HepG2 (cell line): ENCODE measurements at regions not wholly inside any gene's neighbourhood (a gene's known extent, or its start where the extent isn't known, plus 50 kb on each side); places are given as distances from the start of the nearest gene placed in this dataset.

Experiments used
- ATAC-seq: fragments of 200-7000 bp; cut with Tn5 transposase; 3 replicates; pipeline ENCODE4 v1.9.1; 2020; ENCODE audit warnings: mild to moderate bottlenecking, moderate library complexity
- BruUV-seq: library from RNA; stranded (reverse); fragments of 400-500 nt; replicated peaks from 2 replicates; lab custom pipeline; 2021; lab: Mats Ljungman, UMichigan
- CTCF ChIA-PET: fragments of 300-600 bp; formaldehyde crosslinking; extraction: SDS; loops from one replicate; lab custom pipeline; 2021; ENCODE audit warnings: low total read pairs, inconsistent platforms, low intra/inter-chr PET ratio; lab: Yijun Ruan, JAX
- POLR2A ChIA-PET: fragments of 350-600 bp; sonication (Branson Sonifier 250); formaldehyde crosslinking; loops from one replicate; lab custom pipeline; 2020; ENCODE audit warnings: antibody characterized with exemption, inconsistent platforms; lab: Yijun Ruan, JAX
- DNase-seq: peaks from one replicate; pipeline ENCODE4 v3.0.0-alpha.2; 2015; ENCODE audit warnings: low spot score
- FAIRE-seq: peaks from 3 replicates; lab custom pipeline; 2011; peaks lifted over from hg19 to GRCh38; lab: Jason Lieb, UNC
- H2AFZ ChIP-seq: one replicate; pipeline ENCODE4 v1.6.1; 2011; ENCODE audit warnings: low read length, inconsistent platforms
- H3K27ac ChIP-seq: fragments of 300-600 bp; 3 replicates; pipeline ENCODE4 v1.8.0; 2011; ENCODE audit warnings: mixed run types, mild to moderate bottlenecking, mixed read lengths, low read length, inconsistent platforms; ENCODE audit not compliant: insufficient read depth; ENCODE audit errors: extremely low read length
- H3K27me3 ChIP-seq, 2 experiments: fragments of 200-600 bp in 1 of 2; 2 replicates in 1 of 2; 3 replicates in 1 of 2; pipeline versions ENCODE4 v1.6.0 to v1.8.0; 2011; ENCODE audit warnings: low read length in 2 of 2, mild to moderate bottlenecking in 2 of 2, moderate library complexity in 2 of 2, inconsistent platforms in 1 of 2; ENCODE audit not compliant: insufficient read depth in 2 of 2, control insufficient read depth in 1 of 2
- H3K36me3 ChIP-seq, 2 experiments: fragments of 200-600 bp in 1 of 2; replicated peaks in 1 of 2; 2 replicates in 1 of 2; 3 replicates in 1 of 2; pipeline versions ENCODE4 v1.5.1 to v1.8.0; 2011; ENCODE audit warnings: low read length in 2 of 2, inconsistent platforms in 1 of 2; ENCODE audit not compliant: insufficient read depth in 2 of 2, control insufficient read depth in 1 of 2
- H3K4me1 ChIP-seq: 2 replicates; pipeline ENCODE4 v1.5.1; 2012; ENCODE audit warnings: low read length, inconsistent platforms; ENCODE audit not compliant: insufficient read depth
- H3K4me2 ChIP-seq: 2 replicates; pipeline ENCODE4 v1.6.0; 2011; ENCODE audit warnings: low read depth, low read length, inconsistent platforms
- H3K4me3 ChIP-seq, 3 experiments: fragments of 200-600 bp in 1 of 3; sonication (generic), shearing (Covaris generic) in 1 of 3; replicated peaks in 1 of 3; 2 replicates each; pipeline ENCODE4 v1.5.1; 2011 to 2016; ENCODE audit warnings: low read length in 3 of 3, inconsistent platforms in 2 of 3, low read depth in 2 of 3, mild to moderate bottlenecking in 2 of 3, control low read depth in 1 of 3, mixed read lengths in 1 of 3; ENCODE audit not compliant: insufficient read depth in 1 of 3
- H3K79me2 ChIP-seq: one replicate; pipeline ENCODE4 v1.6.1; 2011; ENCODE audit warnings: low read length, inconsistent platforms; ENCODE audit not compliant: insufficient read depth
- H3K9ac ChIP-seq: 2 replicates; pipeline ENCODE4 v1.6.0; 2011; ENCODE audit warnings: mild to moderate bottlenecking, low read depth, low read length, inconsistent platforms; ENCODE audit not compliant: insufficient read depth
- H3K9me3 ChIP-seq: 2 replicates; pipeline ENCODE4 v1.5.1; 2012; ENCODE audit warnings: mild to moderate bottlenecking, low read length
- H4K20me1 ChIP-seq: 2 replicates; pipeline ENCODE4 v1.6.0; 2011; ENCODE audit warnings: inconsistent platforms, mild to moderate bottlenecking, low read length, moderate library complexity; ENCODE audit not compliant: insufficient read depth
- CBFB ChIP-seq: sonication (generic); formaldehyde crosslinking; IDR thresholded peaks from 2 replicates; pipeline ENCODE4 v1.4.0; 2020; ENCODE audit warnings: missing genetic modification reagents
- HOXA9 ChIP-seq: sonication (generic); formaldehyde crosslinking; IDR thresholded peaks from 2 replicates; pipeline ENCODE4 v1.8.1; 2022; ENCODE audit warnings: missing genetic modification reagents, mild to moderate bottlenecking, moderate library complexity, borderline replicate concordance
- KDM3A ChIP-seq: IDR thresholded peaks from 2 replicates; pipeline ENCODE4 v1.6.1; 2018; ENCODE audit warnings: low read depth, missing compliant biosample characterization
- MBD4 ChIP-seq: IDR thresholded peaks from 2 replicates; pipeline ENCODE4 v1.6.1; 2012; ENCODE audit warnings: low read length, inconsistent platforms, borderline replicate concordance
- MXI1 ChIP-seq: IDR thresholded peaks from 3 replicates; pipeline ENCODE4 v1.6.1; 2012; ENCODE audit warnings: low read depth, low read length, inconsistent platforms, borderline replicate concordance
- NR2F6 ChIP-seq, 2 experiments: IDR thresholded peaks; 2 replicates each; pipeline ENCODE4 v1.6.1; 2016; ENCODE audit warnings: antibody characterized with exemption in 1 of 2, mild to moderate bottlenecking in 1 of 2
- RARA ChIP-seq: IDR thresholded peaks from 2 replicates; pipeline ENCODE4 v1.6.1; 2016; ENCODE audit warnings: missing genetic modification reagents, missing compliant biosample characterization
- TARDBP ChIP-seq: sonication (generic); formaldehyde crosslinking; IDR thresholded peaks from 2 replicates; pipeline ENCODE4 v1.8.0; 2022; ENCODE audit warnings: mild to moderate bottlenecking, missing genetic modification reagents
- ZFP1 ChIP-seq: IDR thresholded peaks from 2 replicates; pipeline ENCODE4 v1.6.1; 2016
- ZNF317 ChIP-seq: sonication (generic); formaldehyde crosslinking; IDR thresholded peaks from 2 replicates; pipeline ENCODE4 v1.5.0; 2020; ENCODE audit warnings: mild to moderate bottlenecking, missing genetic modification reagents
- ZNF737 ChIP-seq: sonication (generic); formaldehyde crosslinking; IDR thresholded peaks from 2 replicates; pipeline ENCODE4 v1.5.0; 2020; ENCODE audit warnings: missing genetic modification reagents, mild to moderate bottlenecking, borderline replicate concordance
- WGBS: methylation state at CpG from one replicate; pipeline ENCODE4 v1.1.6; 2017; ENCODE audit warnings: low lambda C conversion rate; 5-methylcytosine and 5-hydroxymethylcytosine counted together
- in situ Hi-C: cut with HindIII; loops from 2 replicates; pipeline ENCODE4 v1.10.0; 2017; ENCODE audit warnings: low pct_unique_long_range_greater_than_20kb; ENCODE audit not compliant: extremely low pct_ligation_motif_present
- intact Hi-C: fragments of 100-400 bp; cut with micrococcal nuclease; formaldehyde crosslinking; loops from one replicate; pipeline ENCODE4 v1.10.0; 2022; ENCODE audit not compliant: unreplicated experiment
- TF ChIP-seq, protein P1 (sequence below): sonication (generic); formaldehyde crosslinking; IDR thresholded peaks from 2 replicates; pipeline ENCODE4 v1.4.0; 2020; ENCODE audit warnings: mild to moderate bottlenecking, missing genetic modification reagents, borderline replicate concordance
- TF ChIP-seq, protein P2 (sequence below): IDR thresholded peaks from 2 replicates; pipeline ENCODE4 v1.6.1; 2016; ENCODE audit warnings: missing biosample characterization, missing genetic modification reagents, low read depth
- TF ChIP-seq, protein P3 (sequence below): IDR thresholded peaks from 2 replicates; pipeline ENCODE4 v1.6.1; 2016; ENCODE audit warnings: mild to moderate bottlenecking, missing biosample characterization, missing genetic modification reagents
- TF ChIP-seq, protein P4 (sequence below): sonication (generic); formaldehyde crosslinking; IDR thresholded peaks from 2 replicates; pipeline ENCODE4 v1.4.0; 2020; ENCODE audit warnings: missing genetic modification reagents
- TF ChIP-seq, protein P5 (sequence below): sonication (generic); formaldehyde crosslinking; IDR thresholded peaks from 2 replicates; pipeline ENCODE4 v1.8.0; 2022; ENCODE audit warnings: mild to moderate bottlenecking, missing genetic modification reagents, moderate library complexity

DNA sequence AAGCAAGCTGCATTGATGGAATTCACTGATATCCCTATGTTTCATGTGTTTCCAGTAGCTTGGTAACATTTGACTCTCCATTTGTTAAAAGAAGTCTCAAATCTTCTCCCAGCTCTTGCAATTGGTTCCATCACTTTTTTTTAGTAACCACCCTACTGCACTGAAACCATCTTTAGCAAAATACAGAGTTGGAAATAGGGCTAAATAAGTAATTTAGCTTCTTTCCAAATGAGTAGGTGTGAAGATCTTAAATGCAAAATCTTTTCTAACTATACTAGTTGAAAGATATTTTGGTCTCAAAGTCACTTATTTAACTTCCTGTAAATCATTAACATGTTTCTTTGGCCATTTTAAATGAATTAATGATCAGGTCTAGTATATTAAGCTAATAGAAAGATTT, 138.1 kb downstream of the DIRAS2 start (continued):
- TF ChIP-seq, protein P1, sequence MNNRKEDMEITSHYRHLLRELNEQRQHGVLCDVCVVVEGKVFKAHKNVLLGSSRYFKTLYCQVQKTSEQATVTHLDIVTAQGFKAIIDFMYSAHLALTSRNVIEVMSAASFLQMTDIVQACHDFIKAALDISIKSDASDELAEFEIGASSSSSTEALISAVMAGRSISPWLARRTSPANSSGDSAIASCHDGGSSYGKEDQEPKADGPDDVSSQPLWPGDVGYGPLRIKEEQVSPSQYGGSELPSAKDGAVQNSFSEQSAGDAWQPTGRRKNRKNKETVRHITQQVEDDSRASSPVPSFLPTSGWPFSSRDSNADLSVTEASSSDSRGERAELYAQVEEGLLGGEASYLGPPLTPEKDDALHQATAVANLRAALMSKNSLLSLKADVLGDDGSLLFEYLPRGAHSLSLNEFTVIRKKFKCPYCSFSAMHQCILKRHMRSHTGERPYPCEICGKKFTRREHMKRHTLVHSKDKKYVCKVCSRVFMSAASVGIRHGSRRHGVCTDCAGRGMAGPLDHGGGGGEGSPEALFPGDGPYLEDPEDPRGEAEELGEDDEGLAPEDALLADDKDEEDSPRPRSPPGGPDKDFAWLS, result no peak
- TF ChIP-seq MXI1 (no peak), RARA (CRISPR knock-in tag) (no peak), NR2F6 (IDR thresholded peaks at IDR 0.05) (no peak), NR2F6 (CRISPR knock-in tag; IDR thresholded peaks at IDR 0.05) (no peak), HOXA9 (no peak), KDM3A (CRISPR knock-in tag) (no peak)
- TF ChIP-seq, protein P2, sequence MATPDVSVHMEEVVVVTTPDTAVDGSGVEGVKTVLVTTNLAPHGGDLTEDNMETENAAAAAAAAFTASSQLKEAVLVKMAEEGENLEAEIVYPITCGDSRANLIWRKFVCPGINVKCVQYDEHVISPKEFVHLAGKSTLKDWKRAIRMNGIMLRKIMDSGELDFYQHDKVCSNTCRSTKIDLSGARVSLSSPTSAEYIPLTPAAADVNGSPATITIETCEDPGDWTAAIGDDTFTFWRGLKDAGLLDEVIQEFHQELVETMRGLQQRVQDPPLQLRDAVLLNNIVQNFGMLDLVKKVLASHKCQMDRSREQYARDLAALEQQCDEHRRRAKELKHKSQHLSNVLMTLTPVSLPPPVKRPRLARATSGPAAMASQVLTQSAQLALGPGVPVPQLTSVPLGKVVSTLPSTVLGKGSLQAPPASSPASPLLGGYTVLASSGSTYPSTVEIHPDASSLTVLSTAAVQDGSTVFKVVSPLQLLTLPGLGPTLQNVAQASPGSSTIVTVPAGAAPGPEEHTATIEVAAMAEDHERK (CRISPR knock-in tag), result no peak

DNA sequence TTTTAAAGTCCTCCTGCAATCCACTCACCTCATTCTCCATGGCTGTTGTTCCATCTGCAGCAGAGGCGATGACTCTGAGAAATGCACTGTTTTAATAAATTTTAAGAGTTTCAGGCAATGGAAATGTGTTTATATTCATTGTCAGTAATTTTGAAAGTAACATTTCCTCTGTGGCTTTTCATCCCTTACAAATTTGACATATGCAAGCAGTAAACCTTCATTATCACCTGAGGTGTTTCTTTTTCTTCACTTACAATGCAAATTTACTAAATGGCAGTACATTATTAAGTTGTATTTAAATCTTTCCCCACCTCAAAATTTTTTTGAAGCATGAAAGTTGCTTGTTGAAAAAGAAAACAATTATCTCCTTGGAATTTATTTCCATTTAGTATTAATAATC, 136.9 kb downstream of the DIRAS2 start:
- CTCF ChIA-PET, result no interaction called here
- DNase-seq (no peak), FAIRE-seq (no peak), ATAC-seq (no peak)
- Histone ChIP-seq H3K4me2 (no peak overlapping the region), H3K9ac (no peak overlapping the region), H3K4me1 (no peaks in the 10 kb centered on the region), H3K4me3 (no peak overlapping the region), H4K20me1 (no peaks in the 10 kb centered on the region), H3K79me2 (no peaks in the 10 kb centered on the region), H3K36me3 (no peaks in the 10 kb centered on the region), H3K27ac (no peak overlapping the region), H2AFZ (no peak overlapping the region), H3K9me3 (no peaks in the 10 kb centered on the region), H3K27me3 (no peaks in the 10 kb centered on the region; a peak in 1 of 5 replicates)
- in situ Hi-C loops (no loop called here), intact Hi-C loops (no loop called here)
- POLR2A ChIA-PET, result no interaction called here
- 0% methylated on average over 1 of the region's 1 CpG for WGBS
- BruUV-seq, result no TSS peak
- no peak for TF ChIP-seq ZNF737 (CRISPR knock-in tag)
- no peak for TF ChIP-seq ZNF317 (CRISPR knock-in tag)
- TF ChIP-seq TARDBP (CRISPR knock-in tag), result no peak
- TF ChIP-seq CBFB (CRISPR knock-in tag), result no peak
- TF ChIP-seq, protein P3, sequence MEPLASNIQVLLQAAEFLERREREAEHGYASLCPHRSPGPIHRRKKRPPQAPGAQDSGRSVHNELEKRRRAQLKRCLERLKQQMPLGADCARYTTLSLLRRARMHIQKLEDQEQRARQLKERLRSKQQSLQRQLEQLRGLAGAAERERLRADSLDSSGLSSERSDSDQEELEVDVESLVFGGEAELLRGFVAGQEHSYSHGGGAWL (CRISPR knock-in tag), result no peak
- TF ChIP-seq, protein P4, sequence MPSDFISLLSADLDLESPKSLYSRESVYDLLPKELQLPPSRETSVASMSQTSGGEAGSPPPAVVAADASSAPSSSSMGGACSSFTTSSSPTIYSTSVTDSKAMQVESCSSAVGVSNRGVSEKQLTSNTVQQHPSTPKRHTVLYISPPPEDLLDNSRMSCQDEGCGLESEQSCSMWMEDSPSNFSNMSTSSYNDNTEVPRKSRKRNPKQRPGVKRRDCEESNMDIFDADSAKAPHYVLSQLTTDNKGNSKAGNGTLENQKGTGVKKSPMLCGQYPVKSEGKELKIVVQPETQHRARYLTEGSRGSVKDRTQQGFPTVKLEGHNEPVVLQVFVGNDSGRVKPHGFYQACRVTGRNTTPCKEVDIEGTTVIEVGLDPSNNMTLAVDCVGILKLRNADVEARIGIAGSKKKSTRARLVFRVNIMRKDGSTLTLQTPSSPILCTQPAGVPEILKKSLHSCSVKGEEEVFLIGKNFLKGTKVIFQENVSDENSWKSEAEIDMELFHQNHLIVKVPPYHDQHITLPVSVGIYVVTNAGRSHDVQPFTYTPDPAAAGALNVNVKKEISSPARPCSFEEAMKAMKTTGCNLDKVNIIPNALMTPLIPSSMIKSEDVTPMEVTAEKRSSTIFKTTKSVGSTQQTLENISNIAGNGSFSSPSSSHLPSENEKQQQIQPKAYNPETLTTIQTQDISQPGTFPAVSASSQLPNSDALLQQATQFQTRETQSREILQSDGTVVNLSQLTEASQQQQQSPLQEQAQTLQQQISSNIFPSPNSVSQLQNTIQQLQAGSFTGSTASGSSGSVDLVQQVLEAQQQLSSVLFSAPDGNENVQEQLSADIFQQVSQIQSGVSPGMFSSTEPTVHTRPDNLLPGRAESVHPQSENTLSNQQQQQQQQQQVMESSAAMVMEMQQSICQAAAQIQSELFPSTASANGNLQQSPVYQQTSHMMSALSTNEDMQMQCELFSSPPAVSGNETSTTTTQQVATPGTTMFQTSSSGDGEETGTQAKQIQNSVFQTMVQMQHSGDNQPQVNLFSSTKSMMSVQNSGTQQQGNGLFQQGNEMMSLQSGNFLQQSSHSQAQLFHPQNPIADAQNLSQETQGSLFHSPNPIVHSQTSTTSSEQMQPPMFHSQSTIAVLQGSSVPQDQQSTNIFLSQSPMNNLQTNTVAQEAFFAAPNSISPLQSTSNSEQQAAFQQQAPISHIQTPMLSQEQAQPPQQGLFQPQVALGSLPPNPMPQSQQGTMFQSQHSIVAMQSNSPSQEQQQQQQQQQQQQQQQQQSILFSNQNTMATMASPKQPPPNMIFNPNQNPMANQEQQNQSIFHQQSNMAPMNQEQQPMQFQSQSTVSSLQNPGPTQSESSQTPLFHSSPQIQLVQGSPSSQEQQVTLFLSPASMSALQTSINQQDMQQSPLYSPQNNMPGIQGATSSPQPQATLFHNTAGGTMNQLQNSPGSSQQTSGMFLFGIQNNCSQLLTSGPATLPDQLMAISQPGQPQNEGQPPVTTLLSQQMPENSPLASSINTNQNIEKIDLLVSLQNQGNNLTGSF (CRISPR knock-in tag), result no peak
- TF ChIP-seq, protein P5, sequence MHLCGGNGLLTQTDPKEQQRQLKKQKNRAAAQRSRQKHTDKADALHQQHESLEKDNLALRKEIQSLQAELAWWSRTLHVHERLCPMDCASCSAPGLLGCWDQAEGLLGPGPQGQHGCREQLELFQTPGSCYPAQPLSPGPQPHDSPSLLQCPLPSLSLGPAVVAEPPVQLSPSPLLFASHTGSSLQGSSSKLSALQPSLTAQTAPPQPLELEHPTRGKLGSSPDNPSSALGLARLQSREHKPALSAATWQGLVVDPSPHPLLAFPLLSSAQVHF (CRISPR knock-in tag), result no peak
- no peak for TF ChIP-seq ZFP1 (CRISPR knock-in tag)
- no peak for TF ChIP-seq MBD4
